ENCODE measurements at regions not wholly inside any gene's neighbourhood (a gene's known extent, or its start where the extent isn't known, plus 50 kb on each side); places are given as distances from the start of the nearest gene placed in this dataset.

- TF ChIP-seq CTCF (IDR thresholded peaks at IDR 0.05): no peak
- Histone ChIP-seq H3K4me1 (no peaks in the 10 kb centered on the region), H3K4me3 (no peak overlapping the region), H3K27me3 (ENCODE audit: low read depth) (no peaks in the 10 kb centered on the region), H3K36me3 (no peaks in the 10 kb centered on the region), H3K27ac (no peak overlapping the region), H3K9me3 (no peaks in the 10 kb centered on the region)
- intact Hi-C loops (cut with DNase I): no loop called here
- ATAC-seq (no peak), DNase-seq (no peak)
Measured at GRCh38 chr4:36508394-36508793, 227.0 kb downstream of the DTHD1 start.

- H3K36me3 ChIP-seq: no peaks in the 10 kb centered on the region
- H3K27me3 ChIP-seq (ENCODE audit: low read depth): no peaks in the 10 kb centered on the region
- intact Hi-C loops (cut with DNase I): no loop called here
- no peak for DNase-seq
- H3K9me3 ChIP-seq: no peaks in the 10 kb centered on the region
- H3K4me3 ChIP-seq: no peak overlapping the region
- H3K4me1 ChIP-seq: no peaks in the 10 kb centered on the region
- no peak for TF ChIP-seq CTCF (IDR thresholded peaks at IDR 0.05)
- no peak for ATAC-seq
- no peak overlapping the region for H3K27ac ChIP-seq
Measured at GRCh38 chr4:36509845-36510244, 228.4 kb downstream of the DTHD1 start.

GRCh38 chr4:36511785-36512184, 230.4 kb downstream of the DTHD1 start:
- no peak for DNase-seq
- H3K27me3 ChIP-seq (ENCODE audit: low read depth): no peaks in the 10 kb centered on the region
- H3K27ac ChIP-seq: no peak overlapping the region
- intact Hi-C loops (cut with DNase I): no loop called here
- H3K9me3 ChIP-seq: no peaks in the 10 kb centered on the region
- no peaks in the 10 kb centered on the region for H3K36me3 ChIP-seq
- no peak for ATAC-seq
- TF ChIP-seq CTCF (IDR thresholded peaks at IDR 0.05): no peak
- no peak overlapping the region for H3K4me3 ChIP-seq
- H3K4me1 ChIP-seq: no peaks in the 10 kb centered on the region

- intact Hi-C loops (cut with DNase I): no loop called here
- Histone ChIP-seq H3K9me3 (no peaks in the 10 kb centered on the region), H3K36me3 (no peaks in the 10 kb centered on the region), H3K27me3 (ENCODE audit: low read depth) (no peaks in the 10 kb centered on the region), H3K4me1 (no peaks in the 10 kb centered on the region), H3K4me3 (no peak overlapping the region), H3K27ac (no peak overlapping the region)
- no peak for DNase-seq
- TF ChIP-seq CTCF (IDR thresholded peaks at IDR 0.05): no peak
- peak in 1 of 2 donors; percentile 46 for ATAC-seq
Measured at GRCh38 chr4:36516522-36517095, 235.2 kb downstream of the DTHD1 start.

- DNase-seq (no peak), ATAC-seq (no peak)
- no peak for TF ChIP-seq CTCF (IDR thresholded peaks at IDR 0.05)
- H3K27ac ChIP-seq: no peak overlapping the region
- intact Hi-C loops (cut with DNase I): no loop called here
- peaks cover 4% of the 10 kb centered on the region for H3K9me3 ChIP-seq
- no peak overlapping the region for H3K4me3 ChIP-seq
- H3K4me1 ChIP-seq: no peaks in the 10 kb centered on the region
- no peaks in the 10 kb centered on the region for H3K36me3 ChIP-seq
- no peaks in the 10 kb centered on the region for H3K27me3 ChIP-seq (ENCODE audit: low read depth)
Measured at GRCh38 chr4:36523182-36523581, 241.8 kb downstream of the DTHD1 start.

Measured in lower lobe of right lung (tissue), 2 donors.